ENCODE measurements at regions not wholly inside any gene's neighbourhood (a gene's known extent, or its start where the extent isn't known, plus 50 kb on each side); places are given as distances from the start of the nearest gene placed in this dataset.

GRCh38 chr2:2935445-2936149 is 442.0 kb downstream of the EIPR1 start:
- peaks cover 9% of the 10 kb centered on the region for H3K9me3 Mint-ChIP-seq (ENCODE audit: unreplicated experiment)
- no peaks in the 10 kb centered on the region for H3K27me3 Mint-ChIP-seq (ENCODE audit: insufficient read depth, unreplicated experiment)
- no peak overlapping the region for H3K27ac Mint-ChIP-seq (ENCODE audit: low read depth, unreplicated experiment)
- no peak for DNase-seq (ENCODE audit: unreplicated experiment)
- H3K36me3 Mint-ChIP-seq (ENCODE audit: insufficient read depth, unreplicated experiment) = no peaks in the 10 kb centered on the region
- H3K4me3 Mint-ChIP-seq (ENCODE audit: unreplicated experiment) = no peak overlapping the region
- no peak for TF ChIP-seq CTCF (IDR thresholded peaks at IDR 0.05; ENCODE audit: unreplicated experiment)
- H3K4me1 Mint-ChIP-seq (ENCODE audit: insufficient read depth, unreplicated experiment) = no peaks in the 10 kb centered on the region
- BruUV-seq (replicated peaks) = no TSS peak
- ChIA-PET POLR2A (no interaction called here), CTCF (no interaction called here)
- intact Hi-C loops (cut with micrococcal nuclease) = no loop called here

GRCh38 chr2:2933426-2933825 is 444.2 kb downstream of the EIPR1 start:
- no peaks in the 10 kb centered on the region for H3K36me3 Mint-ChIP-seq (ENCODE audit: insufficient read depth, unreplicated experiment)
- DNase-seq (ENCODE audit: unreplicated experiment) = no peak
- H3K27ac Mint-ChIP-seq (ENCODE audit: low read depth, unreplicated experiment) = no peak overlapping the region
- ChIA-PET CTCF (no interaction called here), POLR2A (interaction anchor here (0.6 kb wide), 1 partner anchor 855 kb away, joined by 3 read pairs; no protein-coding TSS in a partner anchor)
- H3K4me3 Mint-ChIP-seq (ENCODE audit: unreplicated experiment) = no peak overlapping the region
- no peak for TF ChIP-seq CTCF (IDR thresholded peaks at IDR 0.05; ENCODE audit: unreplicated experiment)
- peaks cover 8% of the 10 kb centered on the region for H3K9me3 Mint-ChIP-seq (ENCODE audit: unreplicated experiment)
- no TSS peak for BruUV-seq (replicated peaks)
- intact Hi-C loops (cut with micrococcal nuclease) = no loop called here
- peaks cover 10% of the 10 kb centered on the region for H3K27me3 Mint-ChIP-seq (ENCODE audit: insufficient read depth, unreplicated experiment)
- H3K4me1 Mint-ChIP-seq (ENCODE audit: insufficient read depth, unreplicated experiment) = no peaks in the 10 kb centered on the region

- H3K27me3 Mint-ChIP-seq (ENCODE audit: insufficient read depth, unreplicated experiment) = peaks cover 16% of the 10 kb centered on the region
- DNase-seq (ENCODE audit: unreplicated experiment) = no peak
- CTCF ChIA-PET = no interaction called here
- no peaks in the 10 kb centered on the region for H3K36me3 Mint-ChIP-seq (ENCODE audit: insufficient read depth, unreplicated experiment)
- no peaks in the 10 kb centered on the region for H3K4me1 Mint-ChIP-seq (ENCODE audit: insufficient read depth, unreplicated experiment)
- no peak overlapping the region for H3K4me3 Mint-ChIP-seq (ENCODE audit: unreplicated experiment)
- no peak for TF ChIP-seq CTCF (IDR thresholded peaks at IDR 0.05; ENCODE audit: unreplicated experiment)
- H3K27ac Mint-ChIP-seq (ENCODE audit: low read depth, unreplicated experiment) = no peak overlapping the region
- peaks cover 12% of the 10 kb centered on the region for H3K9me3 Mint-ChIP-seq (ENCODE audit: unreplicated experiment)
- intact Hi-C loops (cut with micrococcal nuclease) = no loop called here
- BruUV-seq (replicated peaks) = no TSS peak
- POLR2A ChIA-PET = no interaction called here
These were observed 444.8 kb downstream of the EIPR1 start for GRCh38 chr2:2932692-2933305.

GRCh38 chr2:2932189-2932588 is 445.4 kb downstream of the EIPR1 start:
- no peak overlapping the region for H3K27ac Mint-ChIP-seq (ENCODE audit: low read depth, unreplicated experiment)
- H3K9me3 Mint-ChIP-seq (ENCODE audit: unreplicated experiment) = peaks cover 12% of the 10 kb centered on the region
- H3K4me1 Mint-ChIP-seq (ENCODE audit: insufficient read depth, unreplicated experiment) = no peaks in the 10 kb centered on the region
- no peak for TF ChIP-seq CTCF (IDR thresholded peaks at IDR 0.05; ENCODE audit: unreplicated experiment)
- DNase-seq (ENCODE audit: unreplicated experiment) = no peak
- peaks cover 18% of the 10 kb centered on the region for H3K27me3 Mint-ChIP-seq (ENCODE audit: insufficient read depth, unreplicated experiment)
- POLR2A ChIA-PET = no interaction called here
- no peaks in the 10 kb centered on the region for H3K36me3 Mint-ChIP-seq (ENCODE audit: insufficient read depth, unreplicated experiment)
- BruUV-seq (replicated peaks) = no TSS peak
- CTCF ChIA-PET = no interaction called here
- H3K4me3 Mint-ChIP-seq (ENCODE audit: unreplicated experiment) = no peak overlapping the region
- intact Hi-C loops (cut with micrococcal nuclease) = no loop called here

All from MCF 10A (cell line).